WTC11 (cell line): ENCODE measurements at regions not wholly inside any gene's neighbourhood (a gene's known extent, or its start where the extent isn't known, plus 50 kb on each side); places are given as distances from the start of the nearest gene placed in this dataset.

Experiments
- ATAC-seq: fragments of 200-7000 bp; cut with Tn5 transposase; 2 replicates; pipeline ENCODE4 v1.10.0; 2021; ENCODE audit warnings: mild to moderate bottlenecking, moderate library complexity
- CTCF ChIA-PET: fragments of 300-600 bp; sonication (Branson Sonifier 250); formaldehyde crosslinking; loops from one replicate; lab custom pipeline; 2021; ENCODE audit warnings: antibody characterized with exemption; lab: Charles Lee
- POLR2A ChIA-PET: fragments of 350-600 bp; sonication (Branson Sonifier 250); formaldehyde crosslinking; loops from one replicate; lab custom pipeline; 2021; ENCODE audit warnings: antibody characterized with exemption; lab: Charles Lee
- DNase-seq: peaks from one replicate; pipeline ENCODE4 v3.0.0; 2021; ENCODE audit warnings: low spot score
- H3K27ac Mint-ChIP-seq: 2 replicates; pipeline ENCODE4 v1.8.0; 2021; ENCODE audit warnings: mixed read lengths
- H3K27me3 Mint-ChIP-seq: 2 replicates; pipeline ENCODE4 v1.8.0; 2021; ENCODE audit warnings: low read depth, mild to moderate bottlenecking, moderate library complexity, mixed read lengths
- H3K36me3 Mint-ChIP-seq: 2 replicates; pipeline ENCODE4 v1.8.0; 2021; ENCODE audit warnings: mixed read lengths
- H3K4me1 Mint-ChIP-seq: 2 replicates; pipeline ENCODE4 v1.8.0; 2022; ENCODE audit warnings: mixed read lengths
- H3K4me3 Mint-ChIP-seq: 2 replicates; pipeline ENCODE4 v1.8.0; 2021; ENCODE audit warnings: mild to moderate bottlenecking, moderate library complexity, mixed read lengths
- H3K9me3 Mint-ChIP-seq: 2 replicates; pipeline ENCODE4 v1.8.0; 2021; ENCODE audit warnings: mixed read lengths
- ATF2 ChIP-seq: sonication (generic); formaldehyde crosslinking; IDR thresholded peaks from 2 replicates; pipeline ENCODE4 v1.8.1; 2022; ENCODE audit warnings: low read depth, missing genetic modification reagents, borderline replicate concordance
- CREB1 ChIP-seq: sonication (generic); formaldehyde crosslinking; IDR thresholded peaks from 2 replicates; pipeline ENCODE4 v1.8.0; 2023; ENCODE audit warnings: mild to moderate bottlenecking, missing genetic modification reagents
- E2F4 ChIP-seq: sonication (generic); formaldehyde crosslinking; IDR thresholded peaks from 2 replicates; pipeline ENCODE4 v1.8.1; 2022; ENCODE audit warnings: low read depth, mild to moderate bottlenecking, moderate library complexity, missing genetic modification reagents, borderline replicate concordance
- ELF4 ChIP-seq: sonication (generic); formaldehyde crosslinking; IDR thresholded peaks from 2 replicates; pipeline ENCODE4 v1.8.1; 2022; ENCODE audit warnings: low read depth, mild to moderate bottlenecking, moderate library complexity, missing genetic modification reagents
- FOXJ3 ChIP-seq: sonication (generic); formaldehyde crosslinking; IDR thresholded peaks from 2 replicates; pipeline ENCODE4 v1.9.0; 2021; ENCODE audit warnings: missing genetic modification reagents, mild to moderate bottlenecking, borderline replicate concordance
- HMGA2 ChIP-seq: fragments of 250-450 bp; sonication (Bioruptor Pico); IDR thresholded peaks from 2 replicates; pipeline ENCODE4 v1.4.0; 2021; ENCODE audit warnings: mild to moderate bottlenecking, moderate library complexity
- HMGXB4 ChIP-seq: sonication (generic); formaldehyde crosslinking; IDR thresholded peaks from 2 replicates; pipeline ENCODE4 v1.8.1; 2023; ENCODE audit warnings: mild to moderate bottlenecking, moderate library complexity, missing genetic modification reagents
- KAT7 ChIP-seq: sonication (generic); formaldehyde crosslinking; IDR thresholded peaks from 2 replicates; pipeline ENCODE4 v1.8.1; 2023; ENCODE audit warnings: missing genetic modification reagents, mild to moderate bottlenecking, borderline replicate concordance
- NR2C2 ChIP-seq: sonication (generic); formaldehyde crosslinking; IDR thresholded peaks from 2 replicates; pipeline ENCODE4 v1.8.0; 2022; ENCODE audit warnings: mild to moderate bottlenecking, missing genetic modification reagents
- NR3C1 ChIP-seq: sonication (generic); formaldehyde crosslinking; conservative IDR thresholded peaks from 2 replicates; pipeline ENCODE4 v1.8.1; 2023; ENCODE audit warnings: low read depth, mild to moderate bottlenecking, missing genetic modification reagents
- PRRX2 ChIP-seq: fragments of 250-450 bp; sonication (Bioruptor Pico); IDR thresholded peaks from 2 replicates; pipeline ENCODE4 v1.8.0; 2021; ENCODE audit warnings: mild to moderate bottlenecking
- RELA ChIP-seq: sonication (generic); formaldehyde crosslinking; IDR thresholded peaks from 2 replicates; pipeline ENCODE4 v1.8.1; 2022; ENCODE audit warnings: missing genetic modification reagents, mild to moderate bottlenecking, borderline replicate concordance
- SOX15 ChIP-seq: fragments of 250-450 bp; sonication (Bioruptor Pico); IDR thresholded peaks from 2 replicates; pipeline ENCODE4 v1.9.0; 2021; ENCODE audit warnings: mild to moderate bottlenecking
- STAT6 ChIP-seq: sonication (generic); formaldehyde crosslinking; conservative IDR thresholded peaks from 2 replicates; pipeline ENCODE4 v1.8.1; 2023; ENCODE audit warnings: mild to moderate bottlenecking, low read depth, missing genetic modification reagents, moderate library complexity
- TEAD1 ChIP-seq: sonication (generic); formaldehyde crosslinking; IDR thresholded peaks from 2 replicates; pipeline ENCODE4 v1.8.0; 2022; ENCODE audit warnings: mild to moderate bottlenecking, missing genetic modification reagents
- USF1 ChIP-seq: sonication (generic); formaldehyde crosslinking; IDR thresholded peaks from 2 replicates; pipeline ENCODE4 v1.8.0; 2022; ENCODE audit warnings: mild to moderate bottlenecking, missing genetic modification reagents
- ZMAT4 ChIP-seq: fragments of 250-450 bp; sonication (Bioruptor Pico); IDR thresholded peaks from 2 replicates; pipeline ENCODE4 v1.9.0; 2021; ENCODE audit warnings: mild to moderate bottlenecking
- ZNF232 ChIP-seq: sonication (generic); formaldehyde crosslinking; IDR thresholded peaks from 2 replicates; pipeline ENCODE4 v1.8.0; 2022; ENCODE audit warnings: mild to moderate bottlenecking, missing genetic modification reagents
- ZNF425 ChIP-seq: fragments of 250-450 bp; sonication (Bioruptor Pico); conservative IDR thresholded peaks from 2 replicates; pipeline ENCODE4 v1.9.0; 2021; ENCODE audit warnings: mild to moderate bottlenecking
- ZNF532 ChIP-seq: fragments of 250-450 bp; sonication (Bioruptor Pico); IDR thresholded peaks from 2 replicates; pipeline ENCODE4 v1.9.0; 2021; ENCODE audit warnings: mild to moderate bottlenecking, borderline replicate concordance
- ZSCAN18 ChIP-seq: fragments of 250-450 bp; sonication (Bioruptor Pico); IDR thresholded peaks from 2 replicates; pipeline ENCODE4 v2.1.2; 2022; ENCODE audit warnings: mild to moderate bottlenecking, moderate library complexity

- TF ChIP-seq ZNF532 (CRISPR knock-in tag) (no peak), ZSCAN18 (CRISPR knock-in tag) (no peak), ZNF232 (CRISPR knock-in tag) (no peak), RELA (no peak), USF1 (no peak), FOXJ3 (CRISPR knock-in tag) (no peak), KAT7 (CRISPR knock-in tag) (no peak), ELF4 (CRISPR knock-in tag) (no peak), E2F4 (CRISPR knock-in tag) (no peak), HMGXB4 (CRISPR knock-in tag) (no peak), PRRX2 (no peak), NR3C1 (CRISPR knock-in tag) (no peak), ZNF425 (no peak), SOX15 (CRISPR knock-in tag) (no peak), CREB1 (CRISPR knock-in tag) (no peak)
These were observed 131.6 kb upstream of the TRIM2 start (continued) for GRCh38 chr4:153072661-153073060.

GRCh38 chr4:153074486-153074885, 129.8 kb upstream of the TRIM2 start:
- CTCF ChIA-PET = no interaction called here
- DNase-seq (no peak), ATAC-seq (no peak)
- no peak for TF ChIP-seq FOXJ3 (CRISPR knock-in tag)
- TF ChIP-seq TEAD1 (CRISPR knock-in tag) = no peak
- TF ChIP-seq PRRX2 = no peak
- no peak for TF ChIP-seq ZMAT4 (CRISPR knock-in tag)
- no peak for TF ChIP-seq HMGA2
- TF ChIP-seq STAT6 (CRISPR knock-in tag) = no peak
- TF ChIP-seq ATF2 (CRISPR knock-in tag) = no peak
- TF ChIP-seq ELF4 (CRISPR knock-in tag) = no peak
- no peak for TF ChIP-seq NR2C2 (CRISPR knock-in tag)
- H3K27ac Mint-ChIP-seq = no peak overlapping the region
- peaks cover 23% of the 10 kb centered on the region for H3K4me1 Mint-ChIP-seq
- H3K36me3 Mint-ChIP-seq = peaks cover 13% of the 10 kb centered on the region
- no peaks in the 10 kb centered on the region; the same call in 1 of the 2 replicates for H3K27me3 Mint-ChIP-seq
- H3K9me3 Mint-ChIP-seq = peaks cover 12% of the 10 kb centered on the region
- POLR2A ChIA-PET = no interaction called here
- no peak overlapping the region for H3K4me3 Mint-ChIP-seq
